Neural cell (in vitro differentiated cells): ENCODE measurements at regions not wholly inside any gene's neighbourhood (a gene's known extent, or its start where the extent isn't known, plus 50 kb on each side); places are given as distances from the start of the nearest gene placed in this dataset.

ENCODE experiments used
- H2AFZ ChIP-seq: fragments of 200-600, 300-800 bp; sonication (generic), shearing (Covaris generic); 2 replicates; pipeline ENCODE4 v1.6.0; 2014; ENCODE audit warnings: low read depth, mild to moderate bottlenecking, antibody characterized with exemption, low read length, moderate library complexity
- H3F3A ChIP-seq: fragments of 200-600 bp; shearing (Covaris generic); 2 replicates; pipeline ENCODE4 v1.6.1; 2016; ENCODE audit warnings: mild to moderate bottlenecking, moderate library complexity, mixed read lengths, antibody characterized with exemption, low read length; ENCODE audit not compliant: insufficient read depth, poor library complexity, severe bottlenecking
- H3K27ac ChIP-seq: fragments of 200-600, 300-800 bp; sonication (generic), shearing (Covaris generic); 2 replicates; pipeline ENCODE4 v1.5.1; 2014; ENCODE audit warnings: mild to moderate bottlenecking, low read length, moderate library complexity
- H3K27me3 ChIP-seq: fragments of 300-800, 200-600 bp; sonication (generic), shearing (Covaris generic); 2 replicates; pipeline ENCODE4 v1.6.0; 2014; ENCODE audit warnings: mild to moderate bottlenecking, low read depth, low read length, moderate library complexity; ENCODE audit not compliant: insufficient read depth
- H3K36me3 ChIP-seq: fragments of 300-800, 200-600 bp; sonication (generic), shearing (Covaris generic); 2 replicates; pipeline ENCODE4 v1.5.1; 2014; ENCODE audit warnings: mild to moderate bottlenecking, antibody characterized with exemption, low read length, moderate library complexity; ENCODE audit not compliant: insufficient read depth
- H3K4me2 ChIP-seq: fragments of 300-800, 200-600 bp; sonication (generic), shearing (Covaris generic); 2 replicates; pipeline ENCODE4 v1.6.0; 2014; ENCODE audit warnings: mild to moderate bottlenecking, low read length
- H3K4me3 ChIP-seq: fragments of 300-800, 200-600 bp; sonication (generic), shearing (Covaris generic); 2 replicates; pipeline ENCODE4 v1.5.1; 2014; ENCODE audit warnings: mild to moderate bottlenecking, low read length, moderate library complexity
- H3K79me2 ChIP-seq: fragments of 200-600 bp; shearing (Covaris generic); replicated peaks from 2 replicates; pipeline ENCODE4 v1.6.0; 2014; ENCODE audit warnings: mild to moderate bottlenecking, low read length, moderate library complexity; ENCODE audit not compliant: insufficient read depth
- H3K9ac ChIP-seq: fragments of 300-800, 200-600 bp; sonication (generic), shearing (Covaris generic); 2 replicates; pipeline ENCODE4 v1.6.1; 2016; ENCODE audit warnings: mild to moderate bottlenecking, low read length, mixed read lengths
- H3K9me2 ChIP-seq: fragments of 200-600 bp; shearing (Covaris generic); 2 replicates; pipeline ENCODE4 v1.6.1; 2016; ENCODE audit warnings: mild to moderate bottlenecking, low read length, mixed read lengths; ENCODE audit not compliant: insufficient read depth
- H3K9me3 ChIP-seq: fragments of 200-600, 300-800 bp; sonication (generic), shearing (Covaris generic); 2 replicates; pipeline ENCODE4 v1.6.1; 2016; ENCODE audit warnings: mild to moderate bottlenecking, mixed run types, low read length, moderate library complexity, mixed read lengths
- H4K20me1 ChIP-seq: fragments of 200-600 bp; shearing (Covaris generic); 2 replicates; pipeline ENCODE4 v1.6.1; 2016; ENCODE audit warnings: mild to moderate bottlenecking, mixed run types; ENCODE audit not compliant: insufficient read depth
- CTCF ChIP-seq: fragments of 450-650 bp; IDR thresholded peaks from 2 replicates; pipeline ENCODE4 v1.5.1; 2014; ENCODE audit warnings: antibody characterized with exemption, mild to moderate bottlenecking, moderate library complexity; ENCODE audit not compliant: poor library complexity, severe bottlenecking
- EP300 ChIP-seq: fragments of 450-650 bp; conservative IDR thresholded peaks from 2 replicates; pipeline ENCODE4 v1.6.1; 2014; ENCODE audit warnings: antibody characterized with exemption, mild to moderate bottlenecking, moderate library complexity; ENCODE audit not compliant: poor library complexity, severe bottlenecking
- EZH2 ChIP-seq: fragments of 200-600, 300-800 bp; shearing (Covaris generic), sonication (generic); IDR thresholded peaks from 2 replicates; pipeline ENCODE4 v1.6.1; 2014; ENCODE audit warnings: antibody characterized with exemption, low read length, borderline replicate concordance, mild to moderate bottlenecking; ENCODE audit not compliant: insufficient read depth, poor library complexity, severe bottlenecking
- MXI1 ChIP-seq: fragments of 450-650 bp; conservative IDR thresholded peaks from 2 replicates; pipeline ENCODE4 v1.6.1; 2014; ENCODE audit warnings: antibody characterized with exemption, mild to moderate bottlenecking; ENCODE audit not compliant: poor library complexity, severe bottlenecking
- POLR2AphosphoS5 ChIP-seq: IDR thresholded peaks from 2 replicates; pipeline ENCODE4 v1.6.1; 2012
- RAD21 ChIP-seq: fragments of 450-650 bp; conservative IDR thresholded peaks from 2 replicates; pipeline ENCODE4 v1.6.1; 2014; ENCODE audit warnings: antibody characterized with exemption, mild to moderate bottlenecking, moderate library complexity
- SMC3 ChIP-seq: fragments of 450-650 bp; conservative IDR thresholded peaks from 2 replicates; pipeline ENCODE4 v1.6.1; 2014; ENCODE audit warnings: antibody characterized with exemption, mild to moderate bottlenecking, moderate library complexity; ENCODE audit not compliant: poor library complexity
- TAF1 ChIP-seq: IDR thresholded peaks from 2 replicates; pipeline ENCODE4 v1.6.1; 2012; ENCODE audit warnings: low read depth
- TF ChIP-seq, protein P1 (sequence below): IDR thresholded peaks from 2 replicates; pipeline ENCODE4 v1.6.1; 2012; ENCODE audit warnings: borderline replicate concordance

- Histone ChIP-seq H3K4me3 (no peak overlapping the region), H3K9me2 (no peaks in the 10 kb centered on the region), H3K27me3 (no peaks in the 10 kb centered on the region), H3K9me3 (no peaks in the 10 kb centered on the region), H3F3A (no peaks in the 10 kb centered on the region), H3K79me2 (no peaks in the 10 kb centered on the region), H4K20me1 (no peaks in the 10 kb centered on the region), H3K27ac (no peak overlapping the region), H3K9ac (no peak overlapping the region), H3K36me3 (no peaks in the 10 kb centered on the region), H3K4me2 (no peak overlapping the region), H2AFZ (no peak overlapping the region)
- TF ChIP-seq TAF1: no peak
- TF ChIP-seq POLR2AphosphoS5: no peak
- TF ChIP-seq CTCF: no peak
- no peak for TF ChIP-seq SMC3
- TF ChIP-seq MXI1: no peak
- TF ChIP-seq, protein P1, sequence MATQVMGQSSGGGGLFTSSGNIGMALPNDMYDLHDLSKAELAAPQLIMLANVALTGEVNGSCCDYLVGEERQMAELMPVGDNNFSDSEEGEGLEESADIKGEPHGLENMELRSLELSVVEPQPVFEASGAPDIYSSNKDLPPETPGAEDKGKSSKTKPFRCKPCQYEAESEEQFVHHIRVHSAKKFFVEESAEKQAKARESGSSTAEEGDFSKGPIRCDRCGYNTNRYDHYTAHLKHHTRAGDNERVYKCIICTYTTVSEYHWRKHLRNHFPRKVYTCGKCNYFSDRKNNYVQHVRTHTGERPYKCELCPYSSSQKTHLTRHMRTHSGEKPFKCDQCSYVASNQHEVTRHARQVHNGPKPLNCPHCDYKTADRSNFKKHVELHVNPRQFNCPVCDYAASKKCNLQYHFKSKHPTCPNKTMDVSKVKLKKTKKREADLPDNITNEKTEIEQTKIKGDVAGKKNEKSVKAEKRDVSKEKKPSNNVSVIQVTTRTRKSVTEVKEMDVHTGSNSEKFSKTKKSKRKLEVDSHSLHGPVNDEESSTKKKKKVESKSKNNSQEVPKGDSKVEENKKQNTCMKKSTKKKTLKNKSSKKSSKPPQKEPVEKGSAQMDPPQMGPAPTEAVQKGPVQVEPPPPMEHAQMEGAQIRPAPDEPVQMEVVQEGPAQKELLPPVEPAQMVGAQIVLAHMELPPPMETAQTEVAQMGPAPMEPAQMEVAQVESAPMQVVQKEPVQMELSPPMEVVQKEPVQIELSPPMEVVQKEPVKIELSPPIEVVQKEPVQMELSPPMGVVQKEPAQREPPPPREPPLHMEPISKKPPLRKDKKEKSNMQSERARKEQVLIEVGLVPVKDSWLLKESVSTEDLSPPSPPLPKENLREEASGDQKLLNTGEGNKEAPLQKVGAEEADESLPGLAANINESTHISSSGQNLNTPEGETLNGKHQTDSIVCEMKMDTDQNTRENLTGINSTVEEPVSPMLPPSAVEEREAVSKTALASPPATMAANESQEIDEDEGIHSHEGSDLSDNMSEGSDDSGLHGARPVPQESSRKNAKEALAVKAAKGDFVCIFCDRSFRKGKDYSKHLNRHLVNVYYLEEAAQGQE: no peak
- no peak for TF ChIP-seq EZH2
- TF ChIP-seq RAD21: no peak
- no peak for TF ChIP-seq EP300
Observed at GRCh38 chr6:154886471-154886870, 108.6 kb upstream of the TIAM2 start.

GRCh38 chr6:154887051-154887450 is 108.1 kb upstream of the TIAM2 start:
- Histone ChIP-seq H3K27me3 (no peaks in the 10 kb centered on the region), H2AFZ (no peak overlapping the region), H3K79me2 (no peaks in the 10 kb centered on the region), H3K27ac (no peak overlapping the region), H4K20me1 (no peaks in the 10 kb centered on the region), H3F3A (no peaks in the 10 kb centered on the region), H3K4me3 (no peak overlapping the region), H3K9me3 (no peaks in the 10 kb centered on the region), H3K9ac (no peak overlapping the region), H3K36me3 (no peaks in the 10 kb centered on the region), H3K4me2 (no peak overlapping the region), H3K9me2 (no peaks in the 10 kb centered on the region)
- TF ChIP-seq TAF1: no peak
- no peak for TF ChIP-seq RAD21
- TF ChIP-seq EZH2: no peak
- TF ChIP-seq MXI1: no peak
- TF ChIP-seq EP300: no peak
- TF ChIP-seq, protein P1: no peak
- no peak for TF ChIP-seq CTCF
- TF ChIP-seq SMC3: no peak
- no peak for TF ChIP-seq POLR2AphosphoS5
